ENCODE measurements at regions not wholly inside any gene's neighbourhood (a gene's known extent, or its start where the extent isn't known, plus 50 kb on each side); places are given as distances from the start of the nearest gene placed in this dataset.

GRCh38 chr6:94196891-94197290, 777.5 kb upstream of the EPHA7 start:
- peaks cover 0 to 4% (median 0%) of the 10 kb centered on the region in 3 donors for H3K9me3 ChIP-seq (ENCODE audit: control extremely low read depth in 1 of 3, control insufficient read depth in 2 of 3, insufficient read depth in 1 of 3, low read length in 2 of 3)
- POLR2A ChIA-PET, result no interaction called here
- 100% methylated on average over 3 of the region's 5 CpGs for WGBS (ENCODE audit: insufficient coverage)
- intact Hi-C loops (cut with micrococcal nuclease), result no loop called here
- H3K27me3 ChIP-seq (replicated peaks in 1 of 4; ENCODE audit: control extremely low read depth in 1 of 4, control insufficient read depth in 3 of 4, insufficient read depth in 4 of 4, low read length in 3 of 4), result no peaks in the 10 kb centered on the region
- Mint-ChIP-seq H3K27me3 (no peaks in the 10 kb centered on the region), H3K27ac (no peak overlapping the region), H3K4me3 (no peak overlapping the region), H3K9me3 (ENCODE audit: insufficient read depth) (no peaks in the 10 kb centered on the region), H3K4me1 (no peaks in the 10 kb centered on the region)
- H3K4me2 ChIP-seq (replicated peaks; ENCODE audit: low read depth, low read length, poor library complexity, severe bottlenecking), result no peak overlapping the region
- H3K4me1 ChIP-seq (ENCODE audit: control insufficient read depth in 2 of 2, insufficient read depth in 2 of 2, low read length in 2 of 2), result no peaks in the 10 kb centered on the region
- CTCF ChIA-PET, result no interaction called here
- no peak for TF ChIP-seq EZH2 (IDR thresholded peaks at IDR 0.05; ENCODE audit: borderline replicate concordance, insufficient read depth, low read depth, low read length, poor library complexity, severe bottlenecking)
- TF ChIP-seq, protein P1, sequence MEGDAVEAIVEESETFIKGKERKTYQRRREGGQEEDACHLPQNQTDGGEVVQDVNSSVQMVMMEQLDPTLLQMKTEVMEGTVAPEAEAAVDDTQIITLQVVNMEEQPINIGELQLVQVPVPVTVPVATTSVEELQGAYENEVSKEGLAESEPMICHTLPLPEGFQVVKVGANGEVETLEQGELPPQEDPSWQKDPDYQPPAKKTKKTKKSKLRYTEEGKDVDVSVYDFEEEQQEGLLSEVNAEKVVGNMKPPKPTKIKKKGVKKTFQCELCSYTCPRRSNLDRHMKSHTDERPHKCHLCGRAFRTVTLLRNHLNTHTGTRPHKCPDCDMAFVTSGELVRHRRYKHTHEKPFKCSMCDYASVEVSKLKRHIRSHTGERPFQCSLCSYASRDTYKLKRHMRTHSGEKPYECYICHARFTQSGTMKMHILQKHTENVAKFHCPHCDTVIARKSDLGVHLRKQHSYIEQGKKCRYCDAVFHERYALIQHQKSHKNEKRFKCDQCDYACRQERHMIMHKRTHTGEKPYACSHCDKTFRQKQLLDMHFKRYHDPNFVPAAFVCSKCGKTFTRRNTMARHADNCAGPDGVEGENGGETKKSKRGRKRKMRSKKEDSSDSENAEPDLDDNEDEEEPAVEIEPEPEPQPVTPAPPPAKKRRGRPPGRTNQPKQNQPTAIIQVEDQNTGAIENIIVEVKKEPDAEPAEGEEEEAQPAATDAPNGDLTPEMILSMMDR (IDR thresholded peaks at IDR 0.05), result no peak
- ATAC-seq (ENCODE audit: low read depth) (no peak), DNase-seq (no peak)
- no peak overlapping the region for H3K9ac ChIP-seq (ENCODE audit: low read length)
- no peak overlapping the region for H3K27ac ChIP-seq (ENCODE audit: low read length in 2 of 2)
- no peak overlapping the region for H3K4me3 ChIP-seq (ENCODE audit: control extremely low read depth in 1 of 5, extremely low read depth in 1 of 5, insufficient read depth in 1 of 5, low read depth in 2 of 5, low read length in 4 of 5)
- H4K20me1 ChIP-seq (ENCODE audit: control insufficient read depth, insufficient read depth, low read length, poor library complexity, severe bottlenecking), result no peaks in the 10 kb centered on the region
- H3K36me3 ChIP-seq (replicated peaks in 1 of 2; ENCODE audit: control extremely low read depth in 1 of 2, control insufficient read depth in 1 of 2, extremely low read depth in 1 of 2, insufficient read depth in 2 of 2, low read length in 1 of 2), result no peaks in the 10 kb centered on the region
- no peak overlapping the region for H2AFZ ChIP-seq (ENCODE audit: insufficient read depth, low read depth, low read length, poor library complexity, severe bottlenecking)
- H3K79me2 ChIP-seq (ENCODE audit: control insufficient read depth, insufficient read depth, low read length), result no peaks in the 10 kb centered on the region

- Histone ChIP-seq H2AFZ (ENCODE audit: insufficient read depth, low read depth, low read length, poor library complexity, severe bottlenecking) (no peak overlapping the region), H3K27ac (ENCODE audit: low read length in 2 of 2) (no peak overlapping the region), H3K4me2 (replicated peaks; ENCODE audit: low read depth, low read length, poor library complexity, severe bottlenecking) (no peak overlapping the region), H3K36me3 (replicated peaks in 1 of 2; ENCODE audit: control extremely low read depth in 1 of 2, control insufficient read depth in 1 of 2, extremely low read depth in 1 of 2, insufficient read depth in 2 of 2, low read length in 1 of 2) (no peaks in the 10 kb centered on the region), H3K27me3 (replicated peaks in 1 of 4; ENCODE audit: control extremely low read depth in 1 of 4, control insufficient read depth in 3 of 4, insufficient read depth in 4 of 4, low read length in 3 of 4) (no peaks in the 10 kb centered on the region), H3K4me1 (ENCODE audit: control insufficient read depth in 2 of 2, insufficient read depth in 2 of 2, low read length in 2 of 2) (no peaks in the 10 kb centered on the region), H4K20me1 (ENCODE audit: control insufficient read depth, insufficient read depth, low read length, poor library complexity, severe bottlenecking) (no peaks in the 10 kb centered on the region), H3K79me2 (ENCODE audit: control insufficient read depth, insufficient read depth, low read length) (no peaks in the 10 kb centered on the region), H3K9me3 (ENCODE audit: control extremely low read depth in 1 of 3, control insufficient read depth in 2 of 3, insufficient read depth in 1 of 3, low read length in 2 of 3) (peaks cover 0 to 8% (median 0%) of the 10 kb centered on the region in 3 donors), H3K4me3 (ENCODE audit: control extremely low read depth in 1 of 5, extremely low read depth in 1 of 5, insufficient read depth in 1 of 5, low read depth in 2 of 5, low read length in 4 of 5) (no peak overlapping the region), H3K9ac (ENCODE audit: low read length) (no peak overlapping the region)
- no peak for DNase-seq
- POLR2A ChIA-PET, result no interaction called here
- Mint-ChIP-seq H3K27me3 (no peaks in the 10 kb centered on the region), H3K4me1 (no peaks in the 10 kb centered on the region), H3K9me3 (ENCODE audit: insufficient read depth) (no peaks in the 10 kb centered on the region), H3K27ac (no peak overlapping the region), H3K4me3 (no peak overlapping the region)
- no peak for ATAC-seq (ENCODE audit: low read depth)
- CTCF ChIA-PET, result no interaction called here
- intact Hi-C loops (cut with micrococcal nuclease), result no loop called here
- no CpG with 5 or more reads among the region's 2 CpGs for WGBS (ENCODE audit: insufficient coverage)
- no peak for TF ChIP-seq EZH2 (IDR thresholded peaks at IDR 0.05; ENCODE audit: borderline replicate concordance, insufficient read depth, low read depth, low read length, poor library complexity, severe bottlenecking)
- TF ChIP-seq, protein P1 (IDR thresholded peaks at IDR 0.05), result no peak
These were observed 770.7 kb upstream of the EPHA7 start for GRCh38 chr6:94190030-94190429.

All from B cell (primary cell).